ENCODE measurements at regions not wholly inside any gene's neighbourhood (a gene's known extent, or its start where the extent isn't known, plus 50 kb on each side); places are given as distances from the start of the nearest gene placed in this dataset.
"Not testable (repeated sequence)": the region's sequence is repeated elsewhere in the genome, so short reads cannot be mapped to it uniquely, and the experiment has no call there.

DNA sequence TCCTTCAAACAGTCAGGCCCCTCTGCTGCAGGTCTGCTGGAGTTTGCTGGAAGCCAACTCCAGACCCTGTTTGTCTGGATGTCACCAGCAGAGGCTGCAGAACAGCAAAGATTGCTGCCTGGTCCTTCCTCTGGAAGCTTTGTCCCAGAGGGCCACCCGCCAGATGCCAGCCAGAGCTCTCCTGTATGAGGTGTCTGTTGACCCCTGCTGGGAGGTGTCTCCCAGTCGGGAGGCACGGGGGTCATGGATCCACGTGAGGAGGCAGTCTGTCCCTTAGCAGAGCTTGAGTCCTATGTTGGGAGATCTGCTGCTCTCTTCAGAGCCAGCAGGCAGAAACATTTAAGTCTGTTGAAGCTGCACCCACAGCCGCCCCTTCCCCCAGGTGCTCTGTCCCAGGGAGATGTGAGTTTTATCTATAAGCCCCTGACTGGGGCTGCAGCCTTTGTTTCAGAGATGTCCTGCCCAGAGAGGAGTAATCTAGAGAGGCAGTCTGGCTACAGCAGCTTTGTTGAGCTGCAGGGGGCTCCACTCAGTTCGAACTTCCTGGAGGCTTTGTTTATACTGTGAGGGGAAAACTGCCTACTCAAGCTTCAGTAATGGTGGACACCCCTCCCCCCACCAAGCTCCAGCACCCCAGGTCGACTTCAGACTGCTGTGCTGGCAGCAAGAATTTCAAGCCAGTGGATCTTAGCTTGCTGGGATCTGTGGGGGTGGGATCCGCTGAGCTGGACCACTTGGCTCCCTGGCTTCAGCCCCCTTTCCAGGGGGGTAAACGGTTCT is 72.1 kb downstream of the OGFRL1 start:
- not testable (repeated sequence) for DNase-seq (ENCODE audit: low read depth)

- DNase-seq (ENCODE audit: low read depth), result no peak
These were observed 76.4 kb downstream of the OGFRL1 start for GRCh38 chr6:71364889-71365542.

DNA sequence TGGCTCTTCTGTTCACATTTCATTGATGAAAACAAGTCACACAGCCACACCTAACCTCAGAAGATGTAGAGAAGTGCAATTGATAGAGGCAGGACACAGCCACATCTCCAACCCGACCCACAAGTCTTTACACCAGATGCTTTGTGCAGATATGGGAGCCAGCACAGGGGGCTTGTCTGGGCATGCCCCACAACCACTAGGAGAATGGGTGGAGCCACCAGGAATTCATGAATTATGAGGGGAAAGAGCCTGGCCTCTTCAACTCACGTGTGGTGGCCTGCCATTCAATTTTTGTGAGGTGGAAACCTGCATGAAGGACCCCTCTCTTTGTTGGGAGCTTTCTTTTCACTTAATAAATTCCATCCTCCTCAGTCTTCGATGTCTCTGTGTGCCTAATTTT is 79.1 kb downstream of the OGFRL1 start:
- DNase-seq (ENCODE audit: low read depth), result no peak

DNA sequence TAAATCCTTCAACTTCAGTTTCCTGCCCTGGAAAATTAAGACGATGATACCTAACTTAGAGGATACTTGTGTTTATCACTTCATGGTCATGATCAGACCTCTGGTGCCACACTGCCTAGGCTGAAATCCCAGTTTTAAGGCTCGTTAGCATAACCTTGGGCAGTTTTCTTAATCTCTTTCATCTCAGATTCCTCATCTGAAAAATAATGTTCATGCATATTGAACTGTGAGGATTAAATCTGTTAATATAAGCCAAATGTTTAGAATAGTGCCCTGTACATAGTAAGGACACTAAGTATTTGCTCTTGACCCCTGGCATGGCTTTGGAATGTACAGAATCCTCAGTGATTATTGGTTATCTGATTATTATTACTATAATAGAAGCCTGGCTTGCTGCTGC is 79.7 kb downstream of the OGFRL1 start:
- DNase-seq (ENCODE audit: low read depth), result no peak

- DNase-seq (ENCODE audit: low read depth), result no peak
These were observed 82.9 kb downstream of the OGFRL1 start for GRCh38 chr6:71371559-71371958.

GRCh38 chr6:71373943-71374342 is 85.3 kb downstream of the OGFRL1 start:
- no peak for DNase-seq (ENCODE audit: low read depth)

- DNase-seq (ENCODE audit: low read depth), result no peak
These were observed 87.1 kb downstream of the OGFRL1 start for GRCh38 chr6:71375676-71376075.

DNA sequence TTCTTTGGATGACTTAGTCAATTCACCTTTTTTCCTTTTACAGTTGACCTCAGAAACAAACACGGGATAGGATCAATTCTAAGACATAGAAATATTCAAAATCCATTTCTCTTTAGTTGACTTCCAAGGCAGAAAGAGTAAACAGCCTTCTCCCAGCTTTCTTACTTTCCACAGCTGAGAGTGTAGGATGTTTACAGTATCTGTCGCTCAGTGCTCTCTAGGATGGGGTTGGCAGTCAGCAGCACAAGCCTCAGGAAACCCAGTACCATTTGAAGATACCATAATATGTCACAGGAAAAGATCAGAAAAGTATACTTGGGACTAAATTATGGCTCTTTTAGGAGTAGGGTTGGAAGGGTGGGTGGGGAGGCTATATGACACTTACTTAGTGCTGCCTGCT is 88.2 kb downstream of the OGFRL1 start:
- no peak for DNase-seq (ENCODE audit: low read depth)

DNA sequence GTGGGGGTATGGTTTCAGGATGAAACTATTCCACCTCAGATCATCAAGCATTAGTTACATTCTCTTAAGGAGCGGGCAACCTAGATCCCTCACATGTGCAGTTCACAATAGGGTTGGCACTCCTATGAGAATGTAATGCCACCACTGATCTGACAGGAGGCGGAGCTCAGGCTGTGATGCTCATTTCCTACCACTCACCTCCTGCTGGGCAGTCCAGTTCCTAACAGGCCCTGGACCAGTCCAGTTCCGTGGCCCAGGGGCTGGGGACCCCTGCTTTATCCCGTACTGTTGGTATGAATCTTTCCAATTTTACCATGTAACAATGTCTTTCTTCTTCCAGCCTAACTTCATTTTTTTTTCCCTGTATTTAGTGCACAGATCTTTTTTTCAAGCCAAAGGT is 94.9 kb downstream of the OGFRL1 start:
- DNase-seq (ENCODE audit: low read depth), result no peak

GRCh38 chr6:71383901-71384489 is 95.4 kb downstream of the OGFRL1 start:
- peak; percentile 41 for DNase-seq (ENCODE audit: low read depth)

- DNase-seq (ENCODE audit: low read depth), result no peak
These were observed 96.7 kb downstream of the OGFRL1 start for GRCh38 chr6:71385111-71385822.

GRCh38 chr6:71386215-71386614 is 97.6 kb downstream of the OGFRL1 start:
- DNase-seq (ENCODE audit: low read depth), result no peak

- DNase-seq (ENCODE audit: low read depth), result peak; percentile 41
These were observed 98.6 kb downstream of the OGFRL1 start for GRCh38 chr6:71387179-71387578.

GRCh38 chr6:71388068-71388744 is 99.6 kb downstream of the OGFRL1 start:
- no peak for DNase-seq (ENCODE audit: low read depth)

GRCh38 chr6:71388856-71389527 is 100.4 kb downstream of the OGFRL1 start:
- DNase-seq (ENCODE audit: low read depth), result no peak

DNA sequence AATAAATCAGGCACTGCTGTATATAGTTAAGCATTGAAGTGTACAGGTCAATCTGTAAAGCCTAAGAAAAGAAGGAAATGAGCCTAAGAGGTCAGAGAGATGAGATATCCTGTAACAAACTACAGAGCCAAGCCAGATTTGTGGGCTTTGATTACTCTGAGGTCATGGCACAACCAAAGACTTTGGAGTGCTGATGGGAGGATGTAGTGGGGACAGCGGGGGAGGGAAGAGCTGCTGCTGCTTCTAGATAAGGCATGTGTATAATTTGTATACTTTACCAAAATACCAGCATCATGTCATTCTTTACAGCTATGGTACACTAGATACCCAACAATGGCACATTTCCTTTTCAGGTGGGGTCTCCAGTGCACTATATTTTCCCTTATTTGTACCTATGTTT is 102.5 kb downstream of the OGFRL1 start:
- no peak for DNase-seq (ENCODE audit: low read depth)

GRCh38 chr6:71392276-71392675 is 103.7 kb downstream of the OGFRL1 start:
- DNase-seq (ENCODE audit: low read depth), result no peak

- DNase-seq (ENCODE audit: low read depth), result no peak
These were observed 104.9 kb downstream of the OGFRL1 start for GRCh38 chr6:71393471-71393870.

DNA sequence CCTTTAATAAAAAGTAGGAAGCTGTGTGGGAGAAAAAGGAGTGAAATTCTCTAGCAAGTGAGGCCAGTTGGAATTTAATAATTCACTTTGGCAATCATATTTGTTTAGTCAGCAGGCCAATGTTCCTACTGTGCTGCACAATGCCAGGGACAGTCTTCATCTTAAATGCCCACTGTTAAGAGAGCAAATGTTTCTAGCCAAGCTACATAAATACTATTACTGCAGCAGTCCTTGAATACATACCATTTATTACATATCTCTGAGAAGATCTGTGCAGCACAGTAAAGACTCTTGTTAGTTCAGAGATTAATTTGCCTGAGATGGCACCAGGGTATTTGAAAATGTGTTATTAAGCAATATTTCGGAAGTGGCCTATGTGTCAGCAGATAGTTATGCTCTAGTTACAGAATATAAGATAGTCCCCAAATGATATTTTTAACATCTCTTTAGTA is 105.4 kb downstream of the OGFRL1 start:
- no peak for DNase-seq (ENCODE audit: low read depth)

DNA sequence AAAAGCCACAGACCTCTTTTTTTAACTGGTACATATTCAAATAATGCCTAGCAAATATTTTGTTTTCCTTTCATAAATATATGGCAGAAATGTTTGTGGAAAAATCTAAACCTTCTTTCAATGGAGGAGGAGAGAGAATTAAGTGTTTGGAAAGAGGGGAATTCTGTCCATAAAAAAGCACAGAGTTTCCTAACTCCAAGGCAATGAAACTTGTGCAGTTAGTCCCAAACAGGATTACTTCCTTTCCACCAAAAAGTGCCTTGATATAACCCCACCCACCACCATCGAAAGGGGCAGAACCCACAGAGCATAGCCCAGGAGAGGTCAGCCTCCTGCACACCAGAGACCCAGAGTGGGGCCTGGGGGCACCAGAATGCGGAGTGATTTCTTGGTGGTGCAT is 106.3 kb downstream of the OGFRL1 start:
- no peak for DNase-seq (ENCODE audit: low read depth)

DNA sequence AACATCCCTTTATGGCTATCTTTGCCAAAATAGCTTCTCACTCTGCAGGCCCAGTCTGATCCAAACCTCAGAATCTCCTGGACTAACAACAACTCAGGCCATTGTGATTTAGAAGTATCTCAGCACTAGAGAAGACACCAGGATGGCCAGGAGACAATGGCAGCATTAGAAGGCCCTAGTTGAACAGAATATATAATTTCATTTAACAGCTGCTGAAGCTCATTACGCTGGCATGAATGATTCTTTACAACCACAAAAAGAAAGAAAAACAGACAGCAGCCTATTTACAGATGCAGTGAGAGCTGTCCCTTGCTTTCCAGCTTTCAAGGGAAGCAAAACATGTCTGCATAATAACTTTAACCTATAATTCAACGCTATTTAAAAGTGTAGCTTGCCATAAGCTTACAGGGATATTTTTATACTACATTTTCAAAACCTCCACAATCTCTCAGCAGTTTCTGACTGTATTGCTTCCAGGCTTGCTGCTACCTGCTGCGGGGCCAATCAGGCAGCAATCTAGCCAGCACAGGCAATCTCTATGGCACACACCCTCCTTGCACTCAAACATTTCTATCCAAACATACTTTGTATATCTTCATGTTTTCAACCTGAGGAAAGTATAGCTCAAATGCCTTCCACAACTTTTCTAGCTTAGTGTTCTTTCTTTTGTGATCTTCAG is 107.3 kb downstream of the OGFRL1 start:
- DNase-seq (ENCODE audit: low read depth), result no peak

Data from fibroblast of the conjunctiva (primary cell).